ENCODE measurements at regions not wholly inside any gene's neighbourhood (a gene's known extent, or its start where the extent isn't known, plus 50 kb on each side); places are given as distances from the start of the nearest gene placed in this dataset.

DNA sequence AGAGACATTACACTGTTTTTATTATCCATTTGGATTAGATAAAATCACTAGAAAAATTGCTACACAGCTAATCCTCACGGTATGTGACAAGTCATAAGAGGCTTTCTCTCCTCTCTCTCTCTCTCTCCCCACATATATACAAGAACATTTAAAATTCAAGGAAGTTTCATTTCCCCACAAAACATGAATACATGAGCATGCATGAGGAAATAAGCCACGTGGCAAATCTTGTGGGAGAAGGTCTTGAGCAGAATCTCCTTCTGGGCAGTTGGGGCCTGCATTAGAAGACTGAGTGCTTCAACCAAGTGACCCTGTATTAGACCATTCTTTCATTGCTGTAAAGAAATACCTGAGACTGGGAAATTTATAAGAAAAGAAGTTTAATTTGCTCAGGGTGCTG lies 1313.1 kb downstream of the MRPL39 start:
- TF ChIP-seq, protein P1, sequence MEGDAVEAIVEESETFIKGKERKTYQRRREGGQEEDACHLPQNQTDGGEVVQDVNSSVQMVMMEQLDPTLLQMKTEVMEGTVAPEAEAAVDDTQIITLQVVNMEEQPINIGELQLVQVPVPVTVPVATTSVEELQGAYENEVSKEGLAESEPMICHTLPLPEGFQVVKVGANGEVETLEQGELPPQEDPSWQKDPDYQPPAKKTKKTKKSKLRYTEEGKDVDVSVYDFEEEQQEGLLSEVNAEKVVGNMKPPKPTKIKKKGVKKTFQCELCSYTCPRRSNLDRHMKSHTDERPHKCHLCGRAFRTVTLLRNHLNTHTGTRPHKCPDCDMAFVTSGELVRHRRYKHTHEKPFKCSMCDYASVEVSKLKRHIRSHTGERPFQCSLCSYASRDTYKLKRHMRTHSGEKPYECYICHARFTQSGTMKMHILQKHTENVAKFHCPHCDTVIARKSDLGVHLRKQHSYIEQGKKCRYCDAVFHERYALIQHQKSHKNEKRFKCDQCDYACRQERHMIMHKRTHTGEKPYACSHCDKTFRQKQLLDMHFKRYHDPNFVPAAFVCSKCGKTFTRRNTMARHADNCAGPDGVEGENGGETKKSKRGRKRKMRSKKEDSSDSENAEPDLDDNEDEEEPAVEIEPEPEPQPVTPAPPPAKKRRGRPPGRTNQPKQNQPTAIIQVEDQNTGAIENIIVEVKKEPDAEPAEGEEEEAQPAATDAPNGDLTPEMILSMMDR (conservative IDR thresholded peaks at IDR 0.05; ENCODE audit: low read depth in 2 of 2): no peak
- TF ChIP-seq NANOG (IDR thresholded peaks at IDR 0.05; ENCODE audit: borderline replicate concordance) (no peak), EZH2 (IDR thresholded peaks at IDR 0.05; ENCODE audit: low read depth, unreplicated experiment) (no peak), CREB1 (CRISPR knock-in tag; IDR thresholded peaks at IDR 0.05; ENCODE audit: low read depth) (no peak), JUNB (IDR thresholded peaks at IDR 0.05; ENCODE audit: unreplicated experiment) (no peak), EZH2phosphoT487 (IDR thresholded peaks at IDR 0.05; ENCODE audit: unreplicated experiment) (no peak), POLR2AphosphoS5 (IDR thresholded peaks at IDR 0.05; ENCODE audit: low read depth) (no peak), STAT1 (IDR thresholded peaks at IDR 0.05; ENCODE audit: unreplicated experiment) (no peak), ZNF331 (CRISPR knock-in tag; IDR thresholded peaks at IDR 0.05; ENCODE audit: low read depth) (no peak)
- TF ChIP-seq, protein P2, sequence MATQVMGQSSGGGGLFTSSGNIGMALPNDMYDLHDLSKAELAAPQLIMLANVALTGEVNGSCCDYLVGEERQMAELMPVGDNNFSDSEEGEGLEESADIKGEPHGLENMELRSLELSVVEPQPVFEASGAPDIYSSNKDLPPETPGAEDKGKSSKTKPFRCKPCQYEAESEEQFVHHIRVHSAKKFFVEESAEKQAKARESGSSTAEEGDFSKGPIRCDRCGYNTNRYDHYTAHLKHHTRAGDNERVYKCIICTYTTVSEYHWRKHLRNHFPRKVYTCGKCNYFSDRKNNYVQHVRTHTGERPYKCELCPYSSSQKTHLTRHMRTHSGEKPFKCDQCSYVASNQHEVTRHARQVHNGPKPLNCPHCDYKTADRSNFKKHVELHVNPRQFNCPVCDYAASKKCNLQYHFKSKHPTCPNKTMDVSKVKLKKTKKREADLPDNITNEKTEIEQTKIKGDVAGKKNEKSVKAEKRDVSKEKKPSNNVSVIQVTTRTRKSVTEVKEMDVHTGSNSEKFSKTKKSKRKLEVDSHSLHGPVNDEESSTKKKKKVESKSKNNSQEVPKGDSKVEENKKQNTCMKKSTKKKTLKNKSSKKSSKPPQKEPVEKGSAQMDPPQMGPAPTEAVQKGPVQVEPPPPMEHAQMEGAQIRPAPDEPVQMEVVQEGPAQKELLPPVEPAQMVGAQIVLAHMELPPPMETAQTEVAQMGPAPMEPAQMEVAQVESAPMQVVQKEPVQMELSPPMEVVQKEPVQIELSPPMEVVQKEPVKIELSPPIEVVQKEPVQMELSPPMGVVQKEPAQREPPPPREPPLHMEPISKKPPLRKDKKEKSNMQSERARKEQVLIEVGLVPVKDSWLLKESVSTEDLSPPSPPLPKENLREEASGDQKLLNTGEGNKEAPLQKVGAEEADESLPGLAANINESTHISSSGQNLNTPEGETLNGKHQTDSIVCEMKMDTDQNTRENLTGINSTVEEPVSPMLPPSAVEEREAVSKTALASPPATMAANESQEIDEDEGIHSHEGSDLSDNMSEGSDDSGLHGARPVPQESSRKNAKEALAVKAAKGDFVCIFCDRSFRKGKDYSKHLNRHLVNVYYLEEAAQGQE (IDR thresholded peaks at IDR 0.05; ENCODE audit: unreplicated experiment): no peak
- TF ChIP-seq, protein P3, sequence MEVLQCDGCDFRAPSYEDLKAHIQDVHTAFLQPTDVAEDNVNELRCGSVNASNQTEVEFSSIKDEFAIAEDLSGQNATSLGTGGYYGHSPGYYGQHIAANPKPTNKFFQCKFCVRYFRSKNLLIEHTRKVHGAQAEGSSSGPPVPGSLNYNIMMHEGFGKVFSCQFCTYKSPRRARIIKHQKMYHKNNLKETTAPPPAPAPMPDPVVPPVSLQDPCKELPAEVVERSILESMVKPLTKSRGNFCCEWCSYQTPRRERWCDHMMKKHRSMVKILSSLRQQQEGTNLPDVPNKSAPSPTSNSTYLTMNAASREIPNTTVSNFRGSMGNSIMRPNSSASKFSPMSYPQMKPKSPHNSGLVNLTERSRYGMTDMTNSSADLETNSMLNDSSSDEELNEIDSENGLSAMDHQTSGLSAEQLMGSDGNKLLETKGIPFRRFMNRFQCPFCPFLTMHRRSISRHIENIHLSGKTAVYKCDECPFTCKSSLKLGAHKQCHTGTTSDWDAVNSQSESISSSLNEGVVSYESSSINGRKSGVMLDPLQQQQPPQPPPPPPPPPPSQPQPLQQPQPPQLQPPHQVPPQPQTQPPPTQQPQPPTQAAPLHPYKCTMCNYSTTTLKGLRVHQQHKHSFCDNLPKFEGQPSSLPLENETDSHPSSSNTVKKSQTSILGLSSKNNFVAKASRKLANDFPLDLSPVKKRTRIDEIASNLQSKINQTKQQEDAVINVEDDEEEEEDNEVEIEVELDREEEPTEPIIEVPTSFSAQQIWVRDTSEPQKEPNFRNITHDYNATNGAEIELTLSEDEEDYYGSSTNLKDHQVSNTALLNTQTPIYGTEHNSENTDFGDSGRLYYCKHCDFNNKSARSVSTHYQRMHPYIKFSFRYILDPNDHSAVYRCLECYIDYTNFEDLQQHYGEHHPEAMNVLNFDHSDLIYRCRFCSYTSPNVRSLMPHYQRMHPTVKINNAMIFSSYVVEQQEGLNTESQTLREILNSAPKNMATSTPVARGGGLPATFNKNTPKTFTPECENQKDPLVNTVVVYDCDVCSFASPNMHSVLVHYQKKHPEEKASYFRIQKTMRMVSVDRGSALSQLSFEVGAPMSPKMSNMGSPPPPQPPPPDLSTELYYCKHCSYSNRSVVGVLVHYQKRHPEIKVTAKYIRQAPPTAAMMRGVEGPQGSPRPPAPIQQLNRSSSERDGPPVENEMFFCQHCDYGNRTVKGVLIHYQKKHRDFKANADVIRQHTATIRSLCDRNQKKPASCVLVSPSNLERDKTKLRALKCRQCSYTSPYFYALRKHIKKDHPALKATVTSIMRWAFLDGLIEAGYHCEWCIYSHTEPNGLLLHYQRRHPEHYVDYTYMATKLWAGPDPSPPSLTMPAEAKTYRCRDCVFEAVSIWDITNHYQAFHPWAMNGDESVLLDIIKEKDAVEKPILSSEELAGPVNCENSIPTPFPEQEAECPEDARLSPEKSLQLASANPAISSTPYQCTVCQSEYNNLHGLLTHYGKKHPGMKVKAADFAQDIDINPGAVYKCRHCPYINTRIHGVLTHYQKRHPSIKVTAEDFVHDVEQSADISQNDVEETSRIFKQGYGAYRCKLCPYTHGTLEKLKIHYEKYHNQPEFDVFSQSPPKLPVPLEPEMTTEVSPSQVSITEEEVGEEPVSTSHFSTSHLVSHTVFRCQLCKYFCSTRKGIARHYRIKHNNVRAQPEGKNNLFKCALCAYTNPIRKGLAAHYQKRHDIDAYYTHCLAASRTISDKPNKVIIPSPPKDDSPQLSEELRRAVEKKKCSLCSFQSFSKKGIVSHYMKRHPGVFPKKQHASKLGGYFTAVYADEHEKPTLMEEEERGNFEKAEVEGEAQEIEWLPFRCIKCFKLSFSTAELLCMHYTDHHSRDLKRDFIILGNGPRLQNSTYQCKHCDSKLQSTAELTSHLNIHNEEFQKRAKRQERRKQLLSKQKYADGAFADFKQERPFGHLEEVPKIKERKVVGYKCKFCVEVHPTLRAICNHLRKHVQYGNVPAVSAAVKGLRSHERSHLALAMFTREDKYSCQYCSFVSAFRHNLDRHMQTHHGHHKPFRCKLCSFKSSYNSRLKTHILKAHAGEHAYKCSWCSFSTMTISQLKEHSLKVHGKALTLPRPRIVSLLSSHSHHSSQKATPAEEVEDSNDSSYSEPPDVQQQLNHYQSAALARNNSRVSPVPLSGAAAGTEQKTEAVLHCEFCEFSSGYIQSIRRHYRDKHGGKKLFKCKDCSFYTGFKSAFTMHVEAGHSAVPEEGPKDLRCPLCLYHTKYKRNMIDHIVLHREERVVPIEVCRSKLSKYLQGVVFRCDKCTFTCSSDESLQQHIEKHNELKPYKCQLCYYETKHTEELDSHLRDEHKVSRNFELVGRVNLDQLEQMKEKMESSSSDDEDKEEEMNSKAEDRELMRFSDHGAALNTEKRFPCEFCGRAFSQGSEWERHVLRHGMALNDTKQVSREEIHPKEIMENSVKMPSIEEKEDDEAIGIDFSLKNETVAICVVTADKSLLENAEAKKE (CRISPR knock-in tag; IDR thresholded peaks at IDR 0.05): no peak
- TF ChIP-seq, protein P4, sequence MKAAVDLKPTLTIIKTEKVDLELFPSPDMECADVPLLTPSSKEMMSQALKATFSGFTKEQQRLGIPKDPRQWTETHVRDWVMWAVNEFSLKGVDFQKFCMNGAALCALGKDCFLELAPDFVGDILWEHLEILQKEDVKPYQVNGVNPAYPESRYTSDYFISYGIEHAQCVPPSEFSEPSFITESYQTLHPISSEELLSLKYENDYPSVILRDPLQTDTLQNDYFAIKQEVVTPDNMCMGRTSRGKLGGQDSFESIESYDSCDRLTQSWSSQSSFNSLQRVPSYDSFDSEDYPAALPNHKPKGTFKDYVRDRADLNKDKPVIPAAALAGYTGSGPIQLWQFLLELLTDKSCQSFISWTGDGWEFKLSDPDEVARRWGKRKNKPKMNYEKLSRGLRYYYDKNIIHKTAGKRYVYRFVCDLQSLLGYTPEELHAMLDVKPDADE (IDR thresholded peaks at IDR 0.05): no peak

All from GM23338 (cell line).